Activated T-cell treated with anti-CD3 and anti-CD28 coated beads for 48 hours (primary cell): ENCODE measurements at regions not wholly inside any gene's neighbourhood (a gene's known extent, or its start where the extent isn't known, plus 50 kb on each side); places are given as distances from the start of the nearest gene placed in this dataset.
"Not testable (repeated sequence)": the region's sequence is repeated elsewhere in the genome, so short reads cannot be mapped to it uniquely, and the experiment has no call there.

ENCODE experiments used
- DNase-seq: peaks from one replicate; pipeline ENCODE4 v3.0.0-alpha.2; 2020; ENCODE audit warnings: low read depth

DNA sequence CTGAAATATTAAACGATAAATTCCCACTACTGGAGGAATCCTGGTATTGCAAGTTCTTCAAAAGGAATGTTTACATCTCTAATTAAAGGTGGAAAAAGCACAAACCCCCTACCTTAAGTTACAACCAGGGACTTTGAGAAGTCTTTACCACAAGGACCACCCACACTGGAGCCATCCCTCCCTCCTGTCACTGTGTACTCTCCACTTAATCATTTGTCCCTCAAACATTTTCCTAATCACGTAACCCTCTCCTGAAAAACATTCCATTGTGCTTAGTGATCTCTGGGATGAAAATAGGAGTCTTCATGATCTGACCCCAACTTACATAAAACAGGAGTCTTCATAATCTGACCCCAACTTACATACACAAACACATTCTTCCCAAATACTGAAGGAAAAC lies 85.7 kb downstream of the SUCLG1 start:
- DNase-seq = no peak

DNA sequence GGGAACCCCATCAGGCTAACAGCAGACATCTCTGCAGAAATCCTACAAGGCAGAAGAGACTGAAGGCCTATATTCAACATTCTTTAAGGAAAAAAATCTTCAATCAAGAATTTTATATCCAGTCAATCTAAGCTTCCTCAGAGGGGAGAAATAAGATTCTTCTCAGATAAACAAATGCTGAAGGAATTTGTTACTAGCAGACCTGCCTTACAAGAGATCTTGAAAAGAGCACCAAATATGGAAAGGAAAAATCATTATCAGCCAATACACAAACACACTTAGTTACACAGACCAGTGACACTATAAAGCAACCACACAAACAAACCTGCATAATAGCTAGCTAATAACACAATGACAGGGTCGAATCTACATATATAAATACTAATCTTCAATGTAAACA lies 96.5 kb downstream of the SUCLG1 start:
- DNase-seq = no peak

DNA sequence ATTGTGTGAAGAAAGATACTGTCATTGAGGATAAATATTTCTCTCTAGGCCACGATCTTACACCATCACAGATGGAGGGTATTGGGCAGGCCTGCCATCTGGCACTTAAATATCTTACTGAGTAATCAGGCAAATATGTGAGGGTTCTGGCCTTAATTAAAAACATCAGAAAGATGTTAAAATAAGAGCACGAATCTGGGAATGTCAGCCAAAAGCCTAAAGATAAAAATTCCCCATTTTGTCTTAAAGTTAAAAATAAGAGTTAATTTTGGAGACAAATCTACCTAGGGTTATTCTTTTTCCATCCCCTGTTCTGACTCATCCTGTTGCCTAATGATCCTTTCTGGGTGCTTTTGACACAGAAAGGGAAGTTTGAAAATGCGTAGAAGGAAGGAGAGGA lies 121.0 kb downstream of the SUCLG1 start:
- no peak for DNase-seq

DNA sequence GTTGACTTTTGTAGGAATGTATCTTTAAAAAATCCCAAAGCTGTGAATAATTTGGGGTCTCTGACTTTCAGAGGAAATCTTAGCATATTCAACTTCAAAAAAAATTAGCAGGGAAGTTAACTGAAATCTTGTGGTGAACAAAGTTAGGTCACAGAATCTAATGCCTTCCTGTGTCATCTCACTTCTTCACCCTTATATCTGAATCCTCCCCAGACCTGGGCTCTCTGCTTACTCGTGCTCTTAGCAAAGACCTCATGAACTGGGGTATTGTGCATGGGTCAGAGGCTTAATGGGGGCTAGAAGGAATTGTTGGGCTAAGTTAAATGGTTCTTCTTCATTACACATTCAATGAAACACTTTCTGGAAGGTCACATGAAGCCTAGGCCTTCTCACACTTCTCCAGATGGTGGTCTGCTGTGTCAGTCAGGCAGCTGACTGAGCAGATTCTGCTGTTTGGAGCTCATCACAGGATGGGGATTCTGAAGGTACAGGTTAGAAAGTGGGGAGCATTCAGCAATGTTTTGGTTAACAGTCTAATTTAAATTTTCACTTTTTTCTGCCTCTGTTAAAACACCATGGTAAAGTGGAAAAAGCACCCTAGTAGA lies 131.3 kb downstream of the SUCLG1 start:
- DNase-seq = no peak

DNA sequence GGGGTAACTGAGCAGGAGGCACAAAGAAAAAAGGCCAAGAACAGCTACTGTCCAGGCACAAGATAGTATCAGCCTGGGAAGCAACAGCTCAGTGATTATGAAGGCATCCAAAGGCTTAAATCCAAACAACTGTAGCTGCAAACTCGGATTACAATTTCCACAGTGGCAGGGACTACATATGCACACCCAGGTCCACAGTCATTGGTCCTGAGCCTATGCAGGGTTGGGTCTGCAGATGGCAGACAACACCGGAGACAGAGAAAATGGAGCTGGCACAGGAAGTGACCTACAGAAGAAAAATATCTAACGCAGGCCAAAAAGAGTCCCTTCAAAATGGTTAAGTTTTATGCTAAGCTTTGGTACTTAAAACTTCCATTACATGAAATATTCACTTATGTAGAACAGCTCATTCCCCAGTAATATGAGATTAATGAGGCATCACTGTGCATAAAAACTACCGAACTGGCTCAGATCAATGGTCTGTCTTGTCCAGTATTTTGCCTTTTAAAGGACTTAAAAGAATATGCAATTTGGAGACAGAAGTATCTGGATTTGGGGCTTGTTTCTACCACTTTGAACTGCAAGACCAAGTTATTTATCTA lies 132.1 kb downstream of the SUCLG1 start:
- no peak for DNase-seq

DNA sequence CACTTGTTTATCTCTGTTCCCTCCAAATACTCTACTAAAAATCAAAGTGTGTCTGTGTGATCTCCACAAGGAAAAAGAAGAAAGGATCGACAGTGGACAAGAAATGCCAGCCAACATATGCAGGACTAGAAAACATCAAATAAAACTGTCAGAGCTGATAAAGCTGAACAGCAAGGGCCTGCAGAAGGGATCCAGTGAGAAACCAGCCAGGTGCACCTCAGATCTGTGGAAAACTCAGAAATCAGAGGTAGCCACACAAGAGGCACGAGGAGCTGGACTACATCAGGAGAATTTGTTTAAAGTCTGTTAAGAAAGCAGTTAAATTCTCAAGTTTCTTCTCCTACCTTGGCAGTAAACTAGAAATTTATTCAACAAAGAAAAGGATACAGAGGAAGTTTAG lies 135.2 kb downstream of the SUCLG1 start:
- no peak for DNase-seq

DNA sequence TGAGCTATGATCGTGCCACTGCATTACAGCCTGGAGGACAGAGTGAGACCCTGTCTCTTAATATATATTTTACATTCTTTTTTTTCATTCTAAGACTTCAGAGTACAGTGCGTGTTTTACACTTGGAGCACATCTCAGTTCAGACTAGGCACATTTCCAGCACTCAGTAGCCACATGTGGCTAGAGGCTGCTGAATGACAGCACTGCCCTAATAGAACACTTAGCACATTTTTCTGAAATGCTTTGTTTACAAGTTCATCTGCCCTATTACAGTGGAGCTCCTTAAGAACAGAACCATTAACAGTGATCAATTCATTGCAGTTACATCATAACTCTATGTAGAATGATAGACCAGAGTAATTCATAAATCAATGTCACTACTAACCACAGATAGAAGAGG lies 138.1 kb downstream of the SUCLG1 start:
- DNase-seq = no peak

DNA sequence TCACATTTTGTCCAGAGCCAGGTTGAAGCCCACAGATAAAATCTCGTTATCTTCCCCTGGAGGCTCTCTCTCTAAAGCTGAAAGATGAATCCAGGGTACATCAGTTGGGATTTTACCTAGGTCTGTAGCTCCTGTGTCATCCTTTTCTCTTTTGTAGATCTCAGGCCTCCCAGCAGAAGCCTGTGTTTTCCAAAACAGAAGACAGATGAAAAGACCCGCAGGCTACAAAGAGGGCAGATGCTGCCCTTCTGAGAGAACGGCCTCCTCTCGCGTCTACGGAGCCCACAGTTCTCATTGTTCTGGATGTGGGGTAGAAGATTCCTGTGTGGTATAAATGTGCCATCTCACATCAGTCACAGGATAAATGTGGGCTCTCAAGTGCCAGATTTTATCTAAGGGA lies 139.5 kb downstream of the SUCLG1 start:
- no peak for DNase-seq

DNA sequence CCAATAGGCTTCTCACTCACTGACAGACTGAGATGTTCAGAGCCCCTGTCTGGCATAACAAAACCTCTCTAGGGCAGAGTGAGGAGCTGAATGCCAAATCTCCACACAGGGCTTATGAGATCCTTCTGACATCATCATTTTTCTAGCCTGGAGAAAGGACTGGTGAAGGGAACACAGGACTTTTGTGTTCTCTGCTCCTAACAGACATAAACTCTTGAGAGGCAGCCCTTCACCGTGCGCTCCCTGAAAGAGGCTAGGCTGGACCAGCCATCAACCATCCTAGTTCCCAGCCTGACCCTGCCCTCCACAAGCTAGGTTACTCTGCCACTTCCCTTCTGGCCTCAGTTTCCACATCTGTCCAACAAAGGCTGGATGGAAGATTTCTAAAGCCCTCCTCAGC lies 141.9 kb downstream of the SUCLG1 start:
- DNase-seq = no peak

DNA sequence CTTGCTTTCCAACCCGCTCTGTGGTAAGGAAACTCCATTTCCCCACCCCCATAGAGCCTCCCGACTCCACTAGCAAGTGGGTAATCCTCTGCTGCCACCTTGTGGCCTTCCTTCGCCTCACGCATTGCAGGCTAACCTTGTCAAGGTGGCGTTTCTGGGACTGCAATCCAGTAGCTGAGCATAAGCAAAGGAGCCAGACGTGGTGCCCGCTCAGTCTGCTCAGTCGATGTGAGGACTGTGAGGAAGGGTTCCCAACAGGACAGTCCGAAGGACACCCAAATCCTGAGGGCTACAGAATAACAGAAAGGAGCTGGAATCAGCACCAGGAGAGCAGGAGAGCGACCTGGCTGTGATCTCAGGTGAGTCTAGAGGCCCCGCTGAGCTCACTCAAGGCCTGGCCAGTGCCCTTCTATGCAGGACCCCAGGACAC lies 144.2 kb downstream of the SUCLG1 start:
- peak; percentile 68 for DNase-seq

DNA sequence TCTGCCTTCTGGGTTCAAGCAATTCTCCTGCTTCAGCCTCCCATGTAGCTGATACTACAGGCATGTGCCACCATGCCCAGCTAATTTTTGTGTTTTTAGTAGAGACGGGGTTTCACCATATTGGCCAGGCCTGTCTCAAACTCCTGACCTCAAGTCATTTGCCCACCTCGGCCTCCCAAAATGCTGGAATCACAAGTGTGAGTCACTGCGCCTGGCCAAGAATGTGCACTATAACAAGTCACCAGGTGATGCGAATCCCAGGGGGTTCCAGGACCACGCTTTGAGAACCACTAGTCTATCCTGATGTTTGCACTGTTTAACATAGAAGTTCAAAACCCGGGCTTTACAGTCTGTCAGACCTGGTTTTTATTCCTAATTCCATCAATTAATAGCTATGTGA lies 144.8 kb downstream of the SUCLG1 start:
- DNase-seq = no peak

DNA sequence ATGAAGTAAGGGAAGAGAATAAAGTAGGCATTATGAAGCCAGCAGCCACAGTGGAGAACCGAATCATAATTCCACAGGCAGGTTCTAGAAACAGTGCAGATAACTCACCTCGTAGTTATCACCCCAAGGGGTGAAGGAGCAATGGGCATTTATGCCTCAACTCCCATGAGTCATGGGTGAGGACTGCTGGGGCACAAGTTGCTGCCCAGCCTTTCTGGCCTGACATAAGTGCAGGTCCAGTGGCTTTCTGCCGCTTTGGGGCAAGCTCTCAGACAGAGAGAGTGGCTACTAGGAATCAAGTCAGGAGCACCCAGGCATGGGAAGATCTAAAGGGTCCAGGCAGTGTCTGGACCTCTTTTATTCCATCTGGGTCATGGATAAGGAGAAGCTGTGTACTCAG lies 149.8 kb downstream of the SUCLG1 start:
- DNase-seq = no peak

DNA sequence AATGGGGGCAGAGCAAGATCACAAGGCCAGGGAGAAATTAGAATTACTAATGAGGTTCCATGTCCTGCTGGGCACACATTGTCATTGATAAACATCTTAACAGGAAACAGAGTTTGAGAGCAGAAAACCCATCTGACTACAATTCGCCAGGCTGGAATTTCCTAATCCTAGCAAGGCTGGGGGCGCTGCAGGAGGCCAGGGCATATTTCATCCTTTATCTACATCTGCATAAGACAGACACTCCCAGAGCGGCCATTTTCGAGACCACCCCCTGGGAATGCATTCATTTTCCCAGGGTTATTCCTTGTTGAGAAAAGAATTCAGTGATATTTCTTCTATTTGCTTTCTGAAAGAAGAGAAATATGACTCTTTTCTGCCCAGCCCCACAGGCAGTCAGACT lies 152.7 kb downstream of the SUCLG1 start:
- no peak for DNase-seq

DNA sequence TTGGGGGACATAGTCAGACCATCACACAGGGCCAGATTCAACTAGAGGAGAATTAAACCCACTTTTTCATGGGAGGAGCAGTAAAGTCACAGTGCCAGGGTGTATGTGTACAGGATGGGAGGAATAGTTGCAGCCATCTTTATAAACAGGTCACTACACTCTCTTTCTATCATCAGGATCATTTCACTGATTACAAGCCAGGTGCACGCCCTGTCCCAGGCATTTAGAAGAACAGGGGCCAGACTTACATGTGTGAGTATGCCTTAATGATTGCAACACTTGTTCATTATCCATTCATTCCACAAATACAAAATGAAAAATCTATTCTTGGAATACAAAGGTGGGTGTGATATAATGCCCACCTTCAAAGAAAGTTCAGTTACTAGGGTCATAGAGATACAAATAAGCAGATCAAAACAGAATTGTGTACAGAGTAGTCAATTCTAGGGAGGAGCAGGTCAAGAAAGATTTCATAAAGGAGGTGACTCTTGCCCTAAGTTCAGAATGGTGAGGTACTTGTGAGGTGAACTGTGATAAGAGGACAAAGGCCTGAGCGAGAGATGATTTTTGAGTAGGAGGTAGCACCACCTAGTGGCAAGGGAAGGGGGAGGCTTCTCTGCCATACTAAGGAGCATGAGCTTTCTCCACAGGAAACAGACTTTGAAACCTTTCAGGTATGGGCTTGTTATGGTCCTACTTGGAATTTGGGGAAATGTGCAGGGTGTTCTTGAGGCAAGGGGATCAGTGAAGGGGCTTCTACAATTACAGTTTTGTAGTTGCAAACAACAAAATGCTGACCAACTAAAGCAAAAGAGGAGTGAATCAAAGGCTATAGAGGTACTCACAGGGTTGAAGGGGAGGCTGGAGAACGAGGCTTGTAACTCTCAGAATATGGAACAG lies 156.3 kb downstream of the SUCLG1 start:
- DNase-seq = peak; percentile 9

DNA sequence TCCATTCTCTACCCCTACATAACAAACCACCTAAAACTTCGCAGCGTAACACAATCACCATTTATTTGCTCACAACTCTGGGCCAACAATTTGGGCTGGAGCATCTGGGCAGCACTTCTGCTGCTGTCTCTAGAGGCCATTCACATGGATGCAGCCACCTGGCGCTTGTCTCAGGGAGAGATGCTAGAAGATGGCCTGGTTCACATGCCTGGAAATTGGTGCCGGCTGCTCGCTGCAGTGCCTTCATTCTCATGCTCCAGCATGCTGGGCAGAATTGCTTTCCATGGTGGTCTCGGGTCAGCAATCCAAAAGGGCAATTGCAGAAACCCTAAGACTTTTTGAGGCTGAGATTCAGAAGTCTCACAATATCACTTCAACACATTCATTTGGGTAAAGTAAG lies 157.4 kb downstream of the SUCLG1 start:
- no peak for DNase-seq

DNA sequence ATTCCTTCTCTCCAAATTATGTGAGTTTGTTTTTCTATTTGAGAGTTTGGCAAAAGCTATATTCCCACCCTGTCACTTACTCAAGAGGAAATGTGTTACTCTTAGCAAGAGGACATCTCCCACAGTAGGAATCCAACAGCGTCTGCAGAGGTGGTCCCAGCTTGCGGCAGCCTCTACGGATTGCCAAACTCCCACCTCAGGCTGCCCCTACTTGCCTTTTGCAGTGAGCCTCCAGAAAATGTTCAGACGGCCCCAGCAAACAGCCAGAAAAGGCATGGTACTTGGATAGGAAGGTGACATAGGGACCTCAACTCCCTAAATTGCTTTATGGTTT lies 158.4 kb downstream of the SUCLG1 start:
- DNase-seq = no peak

DNA sequence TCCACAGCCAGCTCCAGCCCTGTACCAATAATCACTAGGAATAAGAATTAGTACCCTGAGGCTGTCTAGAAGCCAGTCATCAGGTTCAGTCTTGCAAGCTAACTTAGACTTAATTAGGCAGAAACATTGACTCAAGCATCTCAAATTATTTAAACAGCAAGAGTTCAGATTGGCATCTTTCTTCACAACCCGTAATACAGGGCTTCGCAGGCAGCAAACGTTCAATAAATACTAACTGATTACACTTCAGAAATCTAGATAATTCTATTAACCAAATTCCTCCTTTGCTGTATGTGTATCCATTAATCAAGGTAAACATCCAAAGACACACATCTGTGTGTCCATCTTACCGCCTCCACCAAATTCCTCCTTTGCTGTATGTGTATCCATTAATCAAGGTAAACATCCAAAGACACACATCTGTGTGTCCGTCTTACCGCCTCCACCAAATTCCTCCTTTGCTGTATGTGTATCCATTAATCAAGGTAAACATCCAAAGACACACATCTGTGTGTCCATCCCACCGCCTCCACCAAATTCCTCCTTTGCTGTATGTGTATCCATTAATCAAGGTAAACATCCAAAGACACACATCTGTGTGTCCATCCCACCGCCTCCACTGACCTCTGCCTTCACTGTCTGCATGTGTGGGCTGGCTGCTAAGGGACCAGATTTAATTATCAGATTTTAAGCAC lies 158.9 kb downstream of the SUCLG1 start:
- not testable (repeated sequence) for DNase-seq

DNA sequence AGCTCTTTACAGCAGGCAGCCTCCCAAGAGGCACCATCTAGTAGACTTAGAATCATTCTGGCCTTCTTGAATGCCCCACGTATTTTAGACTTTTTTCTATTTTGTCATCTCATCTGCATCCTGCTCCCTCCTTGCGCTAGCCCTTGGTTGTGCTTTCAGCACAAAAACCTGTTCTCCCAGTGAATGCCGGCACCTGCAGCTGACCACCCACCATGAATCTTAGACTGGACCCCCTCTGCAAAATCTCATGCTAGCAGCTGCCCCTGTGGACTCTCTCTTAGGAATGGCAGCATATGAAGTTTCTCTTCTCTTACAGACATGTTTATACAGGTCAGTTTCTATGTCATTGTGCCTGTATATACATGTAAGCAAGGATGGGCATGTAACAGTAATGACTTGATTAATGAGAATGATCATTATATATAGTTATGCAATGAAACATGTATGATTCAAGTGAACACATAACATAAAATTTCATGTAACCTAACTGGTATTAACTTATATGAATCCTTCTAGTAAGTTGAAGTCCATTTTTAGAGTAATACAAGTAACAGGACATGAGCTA lies 159.8 kb downstream of the SUCLG1 start:
- DNase-seq = no peak

DNA sequence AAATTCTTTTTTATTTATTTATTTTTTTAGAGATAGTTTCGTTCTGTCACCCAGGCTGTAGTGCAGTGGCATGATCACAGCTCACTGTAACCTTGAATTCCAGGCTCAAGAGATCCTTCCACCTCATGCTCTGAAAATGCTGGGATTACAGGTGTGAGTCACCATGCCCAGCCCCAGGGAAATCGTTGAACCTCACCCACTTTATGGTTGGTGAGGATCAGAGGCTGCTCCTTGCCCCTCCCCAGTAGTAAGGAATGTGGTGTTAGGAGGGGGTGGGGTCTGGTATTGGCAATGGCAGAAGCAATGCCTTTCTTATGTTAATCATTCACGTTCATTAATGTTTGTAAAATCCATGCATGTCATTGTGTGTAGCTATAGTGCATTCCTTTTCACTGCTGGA lies 161.9 kb downstream of the SUCLG1 start:
- no peak for DNase-seq

DNA sequence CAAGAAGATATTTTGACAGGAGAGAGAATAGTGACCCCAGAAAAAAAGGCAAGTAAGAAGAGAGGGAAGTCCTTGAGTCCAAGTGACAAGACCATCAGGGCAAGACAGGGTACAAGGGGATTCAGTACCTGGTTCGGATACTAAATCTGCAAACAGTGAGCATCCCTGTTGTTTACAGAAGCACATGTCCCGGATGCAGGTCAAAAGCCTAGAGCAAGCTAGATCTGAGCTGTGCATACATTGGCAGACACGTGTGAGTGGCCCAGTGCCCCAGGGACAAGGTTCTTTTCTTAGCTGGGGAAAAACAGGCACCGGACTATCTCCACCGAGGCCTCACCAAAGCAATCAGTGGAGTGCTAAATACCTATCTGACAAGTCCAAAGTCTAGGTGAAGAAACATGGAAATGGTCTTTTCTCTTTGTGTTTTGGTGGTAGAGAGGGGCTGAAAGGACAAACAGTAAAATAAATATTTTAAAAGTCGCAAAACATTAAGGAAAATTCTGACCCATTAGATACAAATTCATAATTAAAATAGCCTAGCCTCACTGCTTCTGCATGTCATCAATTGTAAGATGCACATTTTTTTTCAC lies 165.2 kb downstream of the SUCLG1 start:
- DNase-seq = no peak

DNA sequence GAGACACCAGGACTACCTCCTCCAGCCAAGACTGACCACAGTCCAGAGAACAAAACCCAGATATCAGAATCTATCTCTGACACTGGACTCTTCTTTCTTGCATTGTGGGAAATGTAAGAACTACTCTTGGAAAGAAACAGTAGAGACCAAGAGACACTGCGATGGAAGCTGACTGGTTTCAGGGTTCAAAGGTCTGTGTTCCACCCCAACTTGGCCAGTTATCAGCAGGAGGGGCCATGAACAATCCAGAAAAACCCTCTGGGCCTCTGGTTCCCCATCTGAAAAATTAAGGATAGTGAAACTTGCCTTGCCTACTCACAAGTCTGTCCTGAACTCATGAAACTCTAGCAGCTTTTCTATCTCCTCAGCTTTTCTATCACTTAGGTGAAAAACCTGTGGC lies 166.5 kb downstream of the SUCLG1 start:
- no peak for DNase-seq

DNA sequence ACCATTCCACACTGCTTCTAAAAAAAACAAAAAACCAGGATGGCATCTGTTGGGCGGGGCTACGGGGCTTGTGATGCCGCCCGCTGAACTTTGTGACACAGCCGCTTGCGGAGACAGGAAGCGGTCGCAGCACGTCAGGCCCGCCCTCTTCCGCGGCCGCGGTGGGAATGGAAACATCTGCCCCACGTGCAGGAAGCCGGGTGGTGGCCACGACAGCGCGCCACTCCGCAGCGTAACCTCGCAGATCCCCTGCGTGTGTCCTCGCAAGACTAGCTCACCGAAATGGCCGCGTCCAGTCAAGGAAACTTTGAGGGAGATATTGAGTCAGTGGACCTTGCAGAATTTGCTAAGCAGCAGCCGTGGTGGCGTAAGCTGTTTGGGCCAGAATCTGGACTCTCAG lies 168.5 kb downstream of the SUCLG1 start:
- peak; percentile 1 for DNase-seq
